HEK293 (cell line): ENCODE measurements at regions not wholly inside any gene's neighbourhood (a gene's known extent, or its start where the extent isn't known, plus 50 kb on each side); places are given as distances from the start of the nearest gene placed in this dataset.

Source experiments
- CTCF ChIA-PET: fragments of 350-600 bp; formaldehyde crosslinking; extraction: SDS; loops from one replicate; lab custom pipeline; 2021; ENCODE audit warnings: antibody characterized with exemption; lab: Yijun Ruan, JAX
- POLR2A ChIA-PET: fragments of 300-600 bp; formaldehyde crosslinking; extraction: SDS; loops from one replicate; lab custom pipeline; 2020; ENCODE audit warnings: antibody characterized with exemption, inconsistent platforms; lab: Yijun Ruan, JAX
- H3K27ac ChIP-seq: fragments of 200-500 bp; sonication (Bioruptor generic); 2 replicates; pipeline ENCODE4 v1.5.1; 2014; ENCODE audit warnings: low read depth, low read length, control low read depth, inconsistent platforms; ENCODE audit errors: extremely low read depth
- H3K36me3 ChIP-seq, 2 experiments: fragments of 200-500 bp in 1 of 2; sonication (Bioruptor generic) in 1 of 2; 1 replicate in 1 of 2; 2 replicates in 1 of 2; pipeline ENCODE4 v1.5.1; 2014 to 2017; ENCODE audit warnings: inconsistent platforms in 2 of 2, low read length in 2 of 2; ENCODE audit not compliant: control insufficient read depth in 2 of 2, insufficient read depth in 1 of 2
- H3K4me1 ChIP-seq: fragments of 200-500 bp; sonication (Bioruptor generic); 2 replicates; pipeline ENCODE4 v1.5.1; 2014; ENCODE audit warnings: mild to moderate bottlenecking, low read length, inconsistent platforms; ENCODE audit not compliant: control insufficient read depth, insufficient read depth
- H3K4me3 ChIP-seq: 2 replicates; pipeline ENCODE4 v1.5.1; 2011; ENCODE audit warnings: low read depth, mild to moderate bottlenecking, control low read depth, low read length, moderate library complexity
- H3K9me3 ChIP-seq: fragments of 200-500 bp; sonication (Bioruptor generic); 2 replicates; pipeline ENCODE4 v1.5.1; 2014; ENCODE audit warnings: low read depth, low read length, inconsistent platforms; ENCODE audit not compliant: control insufficient read depth, insufficient read depth
- CTCF ChIP-seq: fragments of 450-650 bp; formaldehyde crosslinking; IDR thresholded peaks from 2 replicates; pipeline ENCODE4 v1.5.1; 2016; ENCODE audit warnings: missing biosample characterization, missing genetic modification characterization
- HIC1 ChIP-seq: fragments of 450-650 bp; formaldehyde crosslinking; IDR thresholded peaks from 2 replicates; pipeline ENCODE4 v1.5.1; 2016; ENCODE audit warnings: missing biosample characterization, missing genetic modification characterization
- HOXC10 ChIP-seq: sonication (generic); formaldehyde crosslinking; IDR thresholded peaks from 2 replicates; pipeline ENCODE4 v1.8.1; 2023; ENCODE audit warnings: mild to moderate bottlenecking, missing genetic modification reagents
- KLF8 ChIP-seq: fragments of 450-650 bp; formaldehyde crosslinking; IDR thresholded peaks from 2 replicates; pipeline ENCODE4 v1.5.1; 2016; ENCODE audit warnings: missing biosample characterization, missing genetic modification characterization
- TRIM28 ChIP-seq: IDR thresholded peaks from 2 replicates; pipeline ENCODE4 v1.6.1; 2011; ENCODE audit warnings: low read length, control low read depth, borderline replicate concordance
- YY2 ChIP-seq: fragments of 450-650 bp; formaldehyde crosslinking; IDR thresholded peaks from 2 replicates; pipeline ENCODE4 v1.5.1; 2016; ENCODE audit warnings: missing biosample characterization, missing genetic modification characterization
- ZNF146 ChIP-seq: fragments of 450-650 bp; formaldehyde crosslinking; IDR thresholded peaks from 2 replicates; pipeline ENCODE4 v1.5.1; 2016; ENCODE audit warnings: missing biosample characterization, missing genetic modification characterization
- ZNF148 ChIP-seq: fragments of 450-650 bp; formaldehyde crosslinking; IDR thresholded peaks from 2 replicates; pipeline ENCODE4 v1.5.0; 2017; ENCODE audit warnings: missing biosample characterization, missing genetic modification characterization, borderline replicate concordance
- ZNF311 ChIP-seq: fragments of 450-650 bp; formaldehyde crosslinking; IDR thresholded peaks from 2 replicates; pipeline ENCODE4 v1.5.1; 2017; ENCODE audit warnings: missing biosample characterization, missing genetic modification characterization, borderline replicate concordance
- ZNF37A ChIP-seq: fragments of 450-650 bp; IDR thresholded peaks from 2 replicates; pipeline ENCODE4 v1.5.1; 2018; ENCODE audit warnings: missing biosample characterization, missing genetic modification characterization
- ZNF510 ChIP-seq: fragments of 450-650 bp; formaldehyde crosslinking; IDR thresholded peaks from 2 replicates; pipeline ENCODE4 v1.5.1; 2018; ENCODE audit warnings: mild to moderate bottlenecking, missing genetic modification characterization, missing biosample characterization; ENCODE audit not compliant: insufficient replicate concordance
- ZNF560 ChIP-seq: fragments of 450-650 bp; formaldehyde crosslinking; IDR thresholded peaks from 2 replicates; pipeline ENCODE4 v1.5.1; 2017; ENCODE audit warnings: missing biosample characterization, missing genetic modification characterization, borderline replicate concordance
- ZNF585B ChIP-seq: fragments of 450-650 bp; formaldehyde crosslinking; IDR thresholded peaks from 2 replicates; pipeline ENCODE4 v1.5.1; 2016; ENCODE audit warnings: missing biosample characterization, missing genetic modification characterization
- ZNF596 ChIP-seq: fragments of 450-650 bp; IDR thresholded peaks from 2 replicates; pipeline ENCODE4 v1.5.0; 2018; ENCODE audit warnings: missing biosample characterization, mild to moderate bottlenecking, missing genetic modification characterization, moderate library complexity
- ZNF677 ChIP-seq: fragments of 450-650 bp; IDR thresholded peaks from 2 replicates; pipeline ENCODE4 v1.5.0; 2018; ENCODE audit warnings: missing biosample characterization, mild to moderate bottlenecking, missing genetic modification characterization, moderate library complexity
- ZNF692 ChIP-seq: fragments of 450-650 bp; formaldehyde crosslinking; IDR thresholded peaks from 2 replicates; pipeline ENCODE4 v1.5.1; 2016; ENCODE audit warnings: missing biosample characterization, missing genetic modification characterization
- ZNF707 ChIP-seq: fragments of 450-650 bp; formaldehyde crosslinking; IDR thresholded peaks from 2 replicates; pipeline ENCODE4 v1.5.1; 2016; ENCODE audit warnings: missing biosample characterization, missing genetic modification characterization
- ZNF785 ChIP-seq: fragments of 450-650 bp; formaldehyde crosslinking; IDR thresholded peaks from 2 replicates; pipeline ENCODE4 v1.5.1; 2016; ENCODE audit warnings: missing biosample characterization, missing genetic modification characterization
- ZXDB ChIP-seq: fragments of 450-650 bp; formaldehyde crosslinking; IDR thresholded peaks from 2 replicates; pipeline ENCODE4 v1.5.1; 2016; ENCODE audit warnings: missing biosample characterization, missing genetic modification characterization

GRCh38 chr19:29450812-29451211, 75.0 kb upstream of the VSTM2B start:
- no peak for TF ChIP-seq ZNF596 (tag by site-specific recombination)
- no peak for TF ChIP-seq ZNF146 (tag by site-specific recombination)
- no peak for TF ChIP-seq KLF8 (tag by site-specific recombination)
- TF ChIP-seq ZNF148: no peak
- TF ChIP-seq ZNF677: no peak
- no peak for TF ChIP-seq ZNF37A (tag by site-specific recombination)
- TF ChIP-seq YY2 (tag by site-specific recombination): no peak
- TF ChIP-seq ZNF311 (tag by site-specific recombination): no peak
- TF ChIP-seq, all 188 proteins: peak for 0

GRCh38 chr19:29454109-29454508, 71.7 kb upstream of the VSTM2B start:
- CTCF ChIA-PET: interaction anchor here (0.7 to 3.8 kb wide), 5 partner anchors 13 to 161 kb away, joined by 3 to 28 read pairs (median 6); no protein-coding TSS in a partner anchor
- H3K4me1 ChIP-seq: no peaks in the 10 kb centered on the region
- POLR2A ChIA-PET: no interaction called here
- TF ChIP-seq TRIM28: no peak
- TF ChIP-seq HIC1 (tag by site-specific recombination): no peak
- no peak for TF ChIP-seq HOXC10 (CRISPR knock-in tag)
- TF ChIP-seq ZNF692 (tag by site-specific recombination): no peak
- TF ChIP-seq ZNF707 (tag by site-specific recombination): no peak
- TF ChIP-seq CTCF (tag by site-specific recombination): no peak
- peaks cover 18% of the 10 kb centered on the region for H3K9me3 ChIP-seq
- H3K4me3 ChIP-seq: no peak overlapping the region
- H3K36me3 ChIP-seq: no peaks in the 10 kb centered on the region
- H3K27ac ChIP-seq: no peak overlapping the region

More at GRCh38 chr19:29450812-29451211, 75.0 kb upstream of the VSTM2B start:
- no peaks in the 10 kb centered on the region for H3K4me1 ChIP-seq
- no peak overlapping the region for H3K27ac ChIP-seq
- ChIA-PET CTCF (no interaction called here), POLR2A (no interaction called here)
- H3K9me3 ChIP-seq: peaks cover 2% of the 10 kb centered on the region; the same call in 1 of the 2 replicates
- no peak overlapping the region for H3K4me3 ChIP-seq
- no peaks in the 10 kb centered on the region; a peak in 1 of 3 replicates for H3K36me3 ChIP-seq

- POLR2A ChIA-PET: no interaction called here
- no peaks in the 10 kb centered on the region for H3K36me3 ChIP-seq
- TF ChIP-seq ZNF510 (tag by site-specific recombination) (peak; percentile 68), ZNF560 (tag by site-specific recombination) (no peak), ZNF585B (tag by site-specific recombination) (no peak), ZXDB (tag by site-specific recombination) (no peak), ZNF785 (no peak)
- TF ChIP-seq, all 188 proteins: peak for 1
- CTCF ChIA-PET: interaction anchor here (0.6 to 3.0 kb wide), 7 partner anchors 10 to 720 kb away, joined by 3 to 24 read pairs (median 4); no protein-coding TSS in a partner anchor
- Histone ChIP-seq H3K27ac (no peak overlapping the region), H3K9me3 (peaks cover 18% of the 10 kb centered on the region), H3K4me3 (no peak overlapping the region), H3K4me1 (no peaks in the 10 kb centered on the region)
Observed at GRCh38 chr19:29457413-29457812, 68.4 kb upstream of the VSTM2B start.
